ENCODE measurements at regions not wholly inside any gene's neighbourhood (a gene's known extent, or its start where the extent isn't known, plus 50 kb on each side); places are given as distances from the start of the nearest gene placed in this dataset.
A peak's percentile ranks its signal among the peaks of the same experiment; 100 is the strongest.
"Not testable (repeated sequence)": the region's sequence is repeated elsewhere in the genome, so short reads cannot be mapped to it uniquely, and the experiment has no call there.

- DNase-seq = no peak
These were observed 161.0 kb upstream of the SYNCRIP start for GRCh38 chr6:85803721-85804120.

- DNase-seq = no peak
These were observed 159.5 kb upstream of the SYNCRIP start for GRCh38 chr6:85802162-85802561.

DNA sequence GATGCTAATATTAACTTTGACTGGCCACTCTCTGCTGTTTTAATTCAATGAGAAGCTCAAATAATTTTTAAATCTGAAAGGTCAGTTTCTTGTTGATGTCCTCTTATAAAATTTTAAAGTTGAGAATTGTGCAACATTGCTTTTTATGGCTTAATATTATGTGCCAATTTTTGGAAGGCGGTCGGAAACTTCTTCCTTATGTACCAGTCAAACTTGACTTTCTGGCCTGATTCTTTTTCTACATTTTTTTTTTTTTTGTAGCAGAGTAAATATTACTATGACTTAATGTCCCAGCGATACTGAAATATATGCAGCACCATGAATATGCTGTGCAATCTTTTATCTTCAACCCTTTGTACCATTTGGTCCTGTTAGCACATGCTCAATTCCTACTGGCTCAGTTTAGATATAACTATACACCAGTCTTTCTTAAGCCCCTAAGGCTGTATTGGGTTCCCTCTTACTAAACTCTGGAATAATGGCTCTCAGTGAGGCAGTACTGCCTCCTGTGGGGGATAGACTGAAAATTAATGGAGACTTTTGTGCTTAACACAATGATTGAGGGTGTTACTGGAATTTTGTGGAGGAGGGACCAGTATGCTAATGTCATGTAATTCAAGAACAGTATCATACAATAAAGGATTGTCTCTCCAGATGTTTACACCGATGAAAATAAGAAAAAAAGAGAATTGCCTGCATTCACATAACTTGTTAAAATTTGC lies 156.4 kb upstream of the SYNCRIP start:
- no peak for DNase-seq

DNA sequence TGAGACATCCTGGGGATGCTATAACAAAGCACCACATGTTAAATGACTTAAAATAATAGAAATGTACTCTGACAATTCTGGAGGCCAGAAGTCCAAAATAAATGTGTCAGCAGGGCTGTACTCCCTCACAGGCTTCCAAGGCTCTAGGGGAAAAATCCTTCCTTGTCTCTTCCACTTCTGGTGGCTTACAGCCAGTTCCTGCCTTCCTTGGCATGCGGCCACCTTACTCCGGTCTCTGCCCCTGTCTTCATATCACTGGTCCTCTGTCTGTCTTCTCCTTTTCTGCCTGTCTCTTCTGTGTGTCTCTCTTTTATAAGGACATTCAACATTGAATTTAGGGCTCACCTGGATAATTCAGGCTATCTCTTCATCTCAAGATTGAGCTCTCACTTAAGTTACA lies 155.3 kb upstream of the SYNCRIP start:
- no peak for DNase-seq

- DNase-seq = no peak
These were observed 153.3 kb upstream of the SYNCRIP start for GRCh38 chr6:85795945-85796344.

- DNase-seq = peak; percentile 29
These were observed 149.6 kb upstream of the SYNCRIP start for GRCh38 chr6:85792254-85792653.

- no peak for DNase-seq
These were observed 133.2 kb upstream of the SYNCRIP start for GRCh38 chr6:85775883-85776282.

- no peak for DNase-seq
These were observed 130.0 kb upstream of the SYNCRIP start for GRCh38 chr6:85772641-85773040.

DNA sequence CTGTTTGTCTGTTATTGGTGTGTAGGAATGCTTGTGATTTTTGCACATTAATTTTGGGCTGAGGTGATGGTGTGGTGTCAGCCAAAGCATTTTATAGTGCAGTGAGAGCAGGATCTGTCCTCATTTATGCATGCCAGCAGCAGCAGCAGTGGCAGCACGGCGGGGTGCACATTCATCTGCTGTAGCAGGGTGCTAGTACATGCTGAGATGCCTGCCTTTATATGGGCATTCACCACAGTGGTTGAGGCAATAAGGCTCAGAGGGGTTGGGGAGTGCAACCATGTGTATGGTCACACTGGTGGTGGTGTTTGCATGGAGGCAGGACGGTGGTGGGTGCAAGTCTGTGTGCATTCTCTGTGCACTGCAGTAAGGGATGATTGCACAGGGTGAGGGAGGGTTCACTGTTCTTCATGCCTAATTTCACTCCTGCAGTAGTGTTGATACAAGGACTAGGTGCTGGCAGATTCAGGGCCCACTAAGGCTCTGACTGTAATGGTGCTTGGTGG lies 129.3 kb upstream of the SYNCRIP start:
- DNase-seq = no peak

GRCh38 chr6:85771455-85771854 lies 128.8 kb upstream of the SYNCRIP start:
- no peak for DNase-seq

DNA sequence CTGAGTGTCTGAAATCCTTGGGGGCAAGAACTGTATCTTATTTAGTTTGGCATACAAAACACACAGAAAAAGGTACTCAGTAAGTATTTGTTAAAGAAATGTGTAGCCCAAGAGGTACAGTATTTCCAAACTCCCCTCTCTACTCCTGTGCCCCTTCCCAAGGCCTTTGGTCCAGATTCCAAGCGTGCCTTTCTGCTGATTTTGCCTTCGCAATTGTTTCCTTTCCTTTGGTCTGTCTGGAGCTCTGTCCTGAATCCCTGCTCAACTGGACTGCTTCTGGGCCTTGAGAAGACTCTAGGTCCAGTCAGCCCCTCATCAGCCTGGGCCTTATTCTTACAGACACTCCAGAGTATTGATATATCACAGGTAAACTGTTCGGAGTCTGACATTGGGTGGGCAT lies 122.2 kb upstream of the SYNCRIP start:
- DNase-seq = peak; percentile 32

- DNase-seq = peak; percentile 26
These were observed 114.3 kb upstream of the SYNCRIP start for GRCh38 chr6:85756982-85757381.

DNA sequence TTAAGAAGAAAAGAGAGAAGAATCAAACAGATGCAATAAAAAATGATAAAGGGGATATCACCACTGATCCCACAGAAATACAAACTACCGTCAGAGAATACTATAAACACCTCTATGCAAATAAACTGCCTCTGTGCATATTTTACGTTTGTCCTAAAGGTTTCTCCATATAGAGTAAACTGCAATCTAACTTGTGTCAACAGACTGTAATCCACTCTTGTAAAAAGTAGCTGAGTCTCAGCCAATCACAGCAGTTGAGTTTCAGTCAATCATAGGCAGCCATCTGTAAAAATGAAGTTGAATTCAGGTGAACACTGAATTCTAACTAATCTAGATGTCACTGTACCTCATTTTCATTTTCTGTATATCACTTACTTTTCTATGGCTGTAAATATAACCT lies 112.2 kb upstream of the SYNCRIP start:
- no peak for DNase-seq

GRCh38 chr6:85752602-85753001 lies 109.9 kb upstream of the SYNCRIP start:
- no peak for DNase-seq

DNA sequence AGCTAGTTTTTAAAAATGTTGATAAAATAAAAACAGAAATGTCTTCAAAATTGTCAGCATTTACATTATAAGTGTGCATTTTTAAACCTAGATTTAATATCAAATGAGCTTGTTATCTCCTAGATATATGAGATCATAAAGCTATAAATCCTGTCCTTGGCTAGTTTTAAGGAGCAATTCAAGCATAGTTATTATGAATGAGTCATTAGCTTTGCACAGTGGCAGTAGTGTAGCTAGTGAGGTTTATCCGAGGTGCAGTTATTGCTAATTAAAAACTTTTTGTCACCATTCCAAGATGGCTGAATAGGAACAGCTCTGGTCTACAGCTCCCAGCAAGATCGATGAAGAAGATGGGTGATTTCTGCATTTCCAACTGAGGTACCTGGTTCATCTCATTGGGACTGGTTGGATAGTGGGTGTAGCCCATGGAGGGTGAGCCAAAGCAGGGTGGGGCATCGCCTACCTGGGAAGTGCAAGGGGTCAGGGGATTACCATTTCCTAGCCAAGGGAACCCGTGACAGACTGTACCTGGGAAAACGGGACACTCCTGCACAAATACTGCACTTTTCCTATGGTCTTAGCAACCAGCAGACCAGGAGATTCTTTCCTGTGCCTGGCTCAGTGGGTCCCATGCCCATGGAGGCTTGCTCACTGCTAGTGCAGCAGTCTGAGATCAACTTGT lies 108.8 kb upstream of the SYNCRIP start:
- DNase-seq = no peak

DNA sequence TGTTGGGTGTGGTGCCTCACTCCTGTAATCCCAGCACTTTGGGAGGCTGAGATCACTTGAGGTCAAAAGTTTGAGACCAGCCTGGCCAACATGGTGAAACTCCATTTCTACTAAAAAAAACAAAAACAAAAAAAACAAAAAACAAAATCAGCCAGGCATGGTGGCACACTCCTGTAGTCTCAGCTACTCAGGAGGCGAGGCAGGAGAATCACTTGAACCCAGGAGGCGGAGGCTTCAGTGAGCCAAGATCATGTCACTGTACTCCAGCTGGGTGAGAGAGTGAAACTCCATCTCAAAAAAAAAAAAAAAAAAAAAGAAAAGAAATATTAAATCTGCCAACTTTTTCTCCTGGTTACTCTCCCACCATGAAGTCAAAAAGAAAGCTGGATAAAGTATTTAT lies 107.5 kb upstream of the SYNCRIP start:
- not testable (repeated sequence) for DNase-seq

GRCh38 chr6:85749236-85749635 lies 106.5 kb upstream of the SYNCRIP start:
- DNase-seq = no peak

DNA sequence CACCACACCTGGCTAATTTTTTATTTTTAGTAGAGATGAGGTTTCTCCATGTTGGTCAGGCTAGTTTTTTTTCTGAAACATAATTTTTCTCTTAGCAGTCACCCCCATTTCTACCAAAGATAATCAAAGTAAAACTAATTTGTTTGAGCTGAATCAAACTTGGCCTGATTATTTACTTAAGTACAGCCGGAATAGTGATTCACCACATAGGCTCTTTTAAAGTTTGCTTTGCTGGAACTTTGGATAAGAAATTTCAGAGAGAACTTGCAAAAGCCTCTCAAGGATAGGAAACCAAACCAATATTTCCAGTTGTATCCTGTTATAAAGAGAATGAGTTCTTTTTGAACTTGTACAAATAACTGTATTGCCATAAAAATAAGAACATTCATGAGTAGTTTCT lies 105.0 kb upstream of the SYNCRIP start:
- DNase-seq = peak; percentile 54

- DNase-seq = peak; percentile 28
These were observed 104.4 kb upstream of the SYNCRIP start for GRCh38 chr6:85747093-85747492.

- DNase-seq = no peak
These were observed 101.8 kb upstream of the SYNCRIP start for GRCh38 chr6:85744433-85744970.

DNA sequence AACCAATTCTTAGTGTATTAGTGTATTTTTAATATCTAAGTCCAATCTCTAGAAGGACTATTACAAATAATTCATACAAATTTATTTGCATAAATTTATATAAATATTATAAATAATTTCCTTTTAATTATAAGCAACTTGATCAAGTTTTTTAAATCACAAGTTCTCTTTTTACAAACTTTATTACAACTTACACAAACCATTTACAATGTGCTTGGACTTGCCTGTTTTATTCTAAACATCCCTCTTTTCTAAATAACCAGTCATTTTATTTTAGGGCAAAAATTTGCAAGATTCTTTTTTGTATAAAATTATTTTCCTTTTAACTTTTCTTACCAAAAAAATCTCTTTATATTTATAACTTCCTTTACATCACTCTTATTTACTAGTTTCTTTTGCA lies 83.5 kb upstream of the SYNCRIP start:
- no peak for DNase-seq

- no peak for DNase-seq
These were observed 73.1 kb upstream of the SYNCRIP start for GRCh38 chr6:85715797-85716196.

DNA sequence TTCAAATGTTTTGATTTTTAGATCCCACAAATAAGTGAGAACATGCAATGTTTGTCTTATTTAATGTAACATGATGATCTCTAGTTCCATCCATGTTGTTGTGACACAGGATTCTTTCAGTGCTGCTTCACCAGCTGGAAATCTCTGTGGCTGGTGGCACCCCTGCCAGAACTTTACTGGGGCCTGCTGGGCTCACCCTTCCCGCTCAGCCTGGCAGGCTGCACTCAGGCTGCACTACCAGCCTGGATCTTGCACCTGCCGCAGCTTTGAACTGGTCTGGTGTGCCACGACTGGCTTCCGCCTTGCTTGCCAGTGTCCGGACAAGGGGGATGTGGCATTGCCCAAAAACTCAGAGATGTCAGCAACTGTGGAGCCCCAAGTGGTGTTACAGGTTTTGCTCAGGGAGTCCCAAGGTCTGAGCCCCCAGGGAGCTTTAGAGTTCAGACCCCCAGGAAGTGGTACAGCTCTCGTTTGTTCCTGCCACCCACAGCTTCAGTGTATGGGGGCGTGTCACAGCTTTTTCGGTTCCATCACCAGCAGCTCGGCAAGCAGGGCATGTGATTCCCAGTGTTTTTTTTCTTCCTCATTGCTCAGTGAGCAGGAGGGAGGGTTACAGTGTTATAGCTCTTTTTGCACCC lies 72.3 kb upstream of the SYNCRIP start:
- no peak for DNase-seq

DNA sequence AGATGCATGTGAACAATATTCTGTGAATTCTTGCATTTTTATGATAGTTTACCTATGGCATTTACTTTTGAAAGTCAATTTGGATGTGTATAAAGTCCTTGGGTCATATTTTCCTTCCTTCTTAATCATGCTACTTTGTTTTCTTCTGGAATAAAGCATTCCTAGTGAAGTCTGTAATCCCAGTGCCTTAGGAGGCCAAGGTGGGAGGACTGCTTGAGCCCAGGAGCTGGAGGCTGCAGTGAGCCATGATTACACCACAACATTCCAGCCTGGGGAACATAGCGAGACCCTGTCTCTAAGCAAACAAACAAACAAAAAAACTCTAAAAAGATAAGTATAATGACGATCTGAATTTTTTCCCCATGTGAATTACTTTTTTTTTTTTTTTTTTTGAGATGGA lies 69.7 kb upstream of the SYNCRIP start:
- DNase-seq = no peak

All from EL (cell line).